IMR-90 (cell line): ENCODE measurements at regions not wholly inside any gene's neighbourhood (a gene's known extent, or its start where the extent isn't known, plus 50 kb on each side); places are given as distances from the start of the nearest gene placed in this dataset.

Source experiments
- ATAC-seq: fragments of 200-7000 bp; cut with Tn5 transposase; 2 replicates; pipeline ENCODE4 v1.9.1; 2020; ENCODE audit warnings: low read depth, mild to moderate bottlenecking, moderate library complexity
- BruUV-seq: library from RNA; stranded (reverse); fragments of 400-500 nt; replicated peaks from 2 replicates; lab custom pipeline; 2021; lab: Mats Ljungman, UMichigan
- CTCF ChIA-PET: fragments of 300-600 bp; formaldehyde crosslinking; extraction: SDS; loops from one replicate; lab custom pipeline; 2021; ENCODE audit warnings: antibody characterized with exemption; lab: Yijun Ruan, JAX
- POLR2A ChIA-PET: fragments of 300-600 bp; sonication (Branson Sonifier 250); formaldehyde crosslinking; loops from one replicate; lab custom pipeline; 2022; ENCODE audit warnings: antibody characterized with exemption; ENCODE audit not compliant: unreplicated experiment; lab: Charles Lee
- DNase-seq: peaks from one replicate; pipeline ENCODE4 v3.0.0; 2013
- H2AFZ ChIP-seq: replicated peaks from 2 replicates; pipeline ENCODE3; 2013; ENCODE audit warnings: low read length, mild to moderate bottlenecking; ENCODE audit not compliant: poor library complexity
- H2AK5ac ChIP-seq: 2 replicates; pipeline ENCODE4 v1.6.1; 2013; ENCODE audit warnings: low read depth, low read length, inconsistent platforms
- H2AK9ac ChIP-seq: replicated peaks from 2 replicates; pipeline ENCODE3; 2013; ENCODE audit warnings: mild to moderate bottlenecking, low read depth, low read length, moderate library complexity; ENCODE audit not compliant: poor library complexity
- H2BK120ac ChIP-seq: 2 replicates; pipeline ENCODE4 v1.6.1; 2013; ENCODE audit warnings: low read depth, low read length, inconsistent platforms
- H2BK15ac ChIP-seq: 3 replicates; pipeline ENCODE4 v1.6.1; 2013; ENCODE audit warnings: low read depth, low read length, inconsistent platforms
- H2BK20ac ChIP-seq: 2 replicates; pipeline ENCODE4 v1.6.1; 2013; ENCODE audit warnings: low read depth, mild to moderate bottlenecking, inconsistent platforms, low read length, moderate library complexity
- H2BK5ac ChIP-seq: 2 replicates; pipeline ENCODE4 v1.6.1; 2013; ENCODE audit warnings: mild to moderate bottlenecking, low read depth, low read length, inconsistent platforms; ENCODE audit not compliant: poor library complexity, severe bottlenecking
- H3K14ac ChIP-seq: replicated peaks from 2 replicates; pipeline ENCODE4 v1.6.1; 2013; ENCODE audit warnings: low read depth, low read length, inconsistent platforms
- H3K18ac ChIP-seq: 2 replicates; pipeline ENCODE4 v1.6.1; 2013; ENCODE audit warnings: low read depth, low read length, control low read depth
- H3K23ac ChIP-seq: 2 replicates; pipeline ENCODE4 v1.6.1; 2013; ENCODE audit warnings: low read depth, low read length, inconsistent platforms
- H3K27ac ChIP-seq: 2 replicates; pipeline ENCODE4 v1.5.1; 2013; ENCODE audit warnings: mild to moderate bottlenecking, control low read depth, low read length; ENCODE audit not compliant: insufficient read depth
- H3K27me3 ChIP-seq: 2 replicates; pipeline ENCODE4 v1.6.1; 2013; ENCODE audit warnings: low read length; ENCODE audit not compliant: control insufficient read depth, insufficient read depth
- H3K36me3 ChIP-seq: 2 replicates; pipeline ENCODE4 v1.6.1; 2013; ENCODE audit warnings: low read length, mixed read lengths; ENCODE audit not compliant: control insufficient read depth, insufficient read depth
- H3K4ac ChIP-seq: 2 replicates; pipeline ENCODE4 v1.6.1; 2013; ENCODE audit warnings: low read depth, low read length, inconsistent platforms
- H3K4me1 ChIP-seq: 2 replicates; pipeline ENCODE4 v1.6.1; 2013; ENCODE audit warnings: low read length, mixed read lengths; ENCODE audit not compliant: control insufficient read depth, insufficient read depth
- H3K4me2 ChIP-seq: 2 replicates; pipeline ENCODE4 v1.6.1; 2013; ENCODE audit warnings: low read depth, mild to moderate bottlenecking, control low read depth, low read length, moderate library complexity
- H3K4me3 ChIP-seq: 2 replicates; pipeline ENCODE4 v1.5.1; 2013; ENCODE audit warnings: low read depth, mild to moderate bottlenecking, control low read depth, low read length, moderate library complexity; ENCODE audit not compliant: insufficient read depth
- H3K56ac ChIP-seq: 2 replicates; pipeline ENCODE4 v1.6.1; 2013; ENCODE audit warnings: low read length, inconsistent platforms; ENCODE audit not compliant: insufficient read depth; ENCODE audit errors: extremely low read depth
- H3K79me1 ChIP-seq, 2 experiments: 2 replicates each; pipeline ENCODE4 v1.6.1; 2013; ENCODE audit warnings: low read length in 2 of 2, inconsistent platforms in 1 of 2, low read depth in 1 of 2
- H3K9ac ChIP-seq: 2 replicates; pipeline ENCODE4 v1.6.1; 2013; ENCODE audit warnings: low read depth, low read length, control low read depth
- H3K9me1 ChIP-seq: 2 replicates; pipeline ENCODE4 v1.6.1; 2013; ENCODE audit warnings: low read length, inconsistent platforms; ENCODE audit not compliant: insufficient read depth
- H3K9me3 ChIP-seq: 2 replicates; pipeline ENCODE4 v1.6.1; 2013; ENCODE audit warnings: low read length; ENCODE audit not compliant: control insufficient read depth, insufficient read depth
- H4K20me1 ChIP-seq: 2 replicates; pipeline ENCODE4 v1.6.1; 2013; ENCODE audit warnings: low read length, inconsistent platforms; ENCODE audit not compliant: insufficient read depth
- H4K5ac ChIP-seq: 2 replicates; pipeline ENCODE4 v1.6.1; 2013; ENCODE audit warnings: mild to moderate bottlenecking, low read depth, low read length, control low read depth
- H4K8ac ChIP-seq, 2 experiments: 2 replicates each; pipeline ENCODE4 v1.6.1; 2013; ENCODE audit warnings: low read depth in 2 of 2, low read length in 2 of 2, control low read depth in 1 of 2, inconsistent platforms in 1 of 2
- H4K91ac ChIP-seq: 2 replicates; pipeline ENCODE4 v1.6.1; 2013; ENCODE audit warnings: low read depth, low read length, inconsistent platforms; ENCODE audit not compliant: insufficient read depth
- BHLHE40 ChIP-seq: fragments of 150-350 bp; IDR thresholded peaks from 2 replicates; pipeline ENCODE4 v1.6.1; 2016; ENCODE audit warnings: mild to moderate bottlenecking, low read depth, low read length
- CEBPB ChIP-seq: IDR thresholded peaks from 2 replicates; pipeline ENCODE4 v1.6.1; 2012; ENCODE audit warnings: low read depth, low read length, improper control_type of control experiment
- CTCF ChIP-seq: conservative IDR thresholded peaks from 2 replicates; pipeline ENCODE4 v1.5.1; 2012; ENCODE audit warnings: mild to moderate bottlenecking, low read depth, low read length, improper control_type of control experiment
- ELK1 ChIP-seq: fragments of 150-350 bp; IDR thresholded peaks from 2 replicates; pipeline ENCODE4 v1.6.1; 2016; ENCODE audit warnings: low read depth, mild to moderate bottlenecking, low read length, moderate library complexity, borderline replicate concordance
- FOS ChIP-seq: fragments of 150-350 bp; IDR thresholded peaks from 2 replicates; pipeline ENCODE4 v1.6.1; 2016; ENCODE audit warnings: low read depth, low read length
- MAZ ChIP-seq: IDR thresholded peaks from 2 replicates; pipeline ENCODE4 v1.6.1; 2012; ENCODE audit warnings: low read depth, mild to moderate bottlenecking, low read length, improper control_type of control experiment, moderate library complexity, borderline replicate concordance
- MXI1 ChIP-seq: IDR thresholded peaks from 2 replicates; pipeline ENCODE4 v1.6.1; 2012; ENCODE audit warnings: low read depth, mild to moderate bottlenecking, low read length, moderate library complexity, borderline replicate concordance
- POLR2A ChIP-seq: IDR thresholded peaks from 2 replicates; pipeline ENCODE4 v1.6.1; 2012; ENCODE audit warnings: mild to moderate bottlenecking, low read depth, low read length
- USF2 ChIP-seq: fragments of 150-350 bp; IDR thresholded peaks from 2 replicates; pipeline ENCODE4 v1.6.1; 2017; ENCODE audit warnings: mild to moderate bottlenecking, antibody characterized with exemption, low read length, low read depth
- whole genome bisulfite sequencing, 2 experiments: methylation state at CpG; one replicate each; pipeline versions ENCODE4 v1.1.5 to v1.1.7; 2013; ENCODE audit warnings: missing lambda C conversion rate in 2 of 2; ENCODE audit not compliant: insufficient read length in 1 of 2; ENCODE audit errors: extremely low coverage in 2 of 2; 5-methylcytosine and 5-hydroxymethylcytosine counted together
- dilution Hi-C: fragments of 300-500 bp; cut with HindIII; formaldehyde crosslinking; loops from one replicate; pipeline ENCODE4 v1.14.3; 2018; ENCODE audit warnings: low sequenced_read_pairs; ENCODE audit not compliant: unreplicated experiment
- in situ Hi-C: fragments of 300-500 bp; cut with MboI; formaldehyde crosslinking; loops from 3 replicates; pipeline ENCODE4 v1.14.3; 2019; ENCODE audit warnings: low sequenced_read_pairs, inconsistent platforms, mixed read lengths
- intact Hi-C: fragments of 100-400 bp; cut with micrococcal nuclease; formaldehyde crosslinking; loops from 2 replicates; pipeline ENCODE4 v1.10.0; 2022

- H3K4me2 ChIP-seq, result no peak overlapping the region
- no peak overlapping the region for H3K27ac ChIP-seq
- no peak overlapping the region for H4K91ac ChIP-seq
- no peaks in the 10 kb centered on the region for H3K79me1 ChIP-seq
- intact Hi-C loops (no loop called here), in situ Hi-C loops (no loop called here), dilution Hi-C loops (no loop called here)
- no peak for ATAC-seq
- H3K4ac ChIP-seq, result no peak overlapping the region
- no peaks in the 10 kb centered on the region for H3K9me1 ChIP-seq
- no peak for DNase-seq
- H2AK9ac ChIP-seq, result no peak overlapping the region
- no peak overlapping the region for H2AK5ac ChIP-seq
- ChIA-PET POLR2A (no interaction called here), CTCF (no interaction called here)
- no peak overlapping the region for H4K5ac ChIP-seq
- no peak overlapping the region for H4K8ac ChIP-seq
- H3K18ac ChIP-seq, result no peak overlapping the region
- no peak overlapping the region for H3K56ac ChIP-seq
- no peaks in the 10 kb centered on the region for H3K36me3 ChIP-seq
- no peak overlapping the region for H2BK120ac ChIP-seq
- H3K23ac ChIP-seq, result no peak overlapping the region
- no peaks in the 10 kb centered on the region for H3K4me1 ChIP-seq
- no peaks in the 10 kb centered on the region for H3K27me3 ChIP-seq
- peaks cover 32% of the 10 kb centered on the region for H3K9me3 ChIP-seq
- 0% methylated on average over 1 of the region's 4 CpGs; no CpG with 5 or more reads in 1 of the 2 experiments for WGBS, 2 experiments
- no peak overlapping the region for H2BK15ac ChIP-seq
- no peak overlapping the region for H3K14ac ChIP-seq
- H2BK20ac ChIP-seq, result no peak overlapping the region
- H4K20me1 ChIP-seq, result no peaks in the 10 kb centered on the region
- H3K4me3 ChIP-seq, result no peak overlapping the region
- H3K9ac ChIP-seq, result no peak overlapping the region
- BruUV-seq, result no TSS peak
- TF ChIP-seq CTCF, result no peak
- no peak for TF ChIP-seq MXI1
- TF ChIP-seq MAZ, result no peak
- no peak for TF ChIP-seq FOS
- no peak for TF ChIP-seq POLR2A
- no peak for TF ChIP-seq ELK1
- TF ChIP-seq CEBPB, result no peak
- TF ChIP-seq BHLHE40, result no peak
- TF ChIP-seq USF2, result no peak
- H2AFZ ChIP-seq, result no peak overlapping the region
- no peak overlapping the region for H2BK5ac ChIP-seq
Observed at GRCh38 chr2:459931-460330, 172.0 kb upstream of the ALKAL2 start.
